Thyroid gland (tissue), 4 donors: ENCODE measurements at regions not wholly inside any gene's neighbourhood (a gene's known extent, or its start where the extent isn't known, plus 50 kb on each side); places are given as distances from the start of the nearest gene placed in this dataset.

Source experiments
- POLR2A ChIP-seq, 2 donors: fragments of 450-650 bp; IDR thresholded peaks; one replicate each; pipeline ENCODE4 v1.6.1; 2017; ENCODE audit warnings: antibody characterized with exemption in 2 of 2, mild to moderate bottlenecking in 2 of 2, moderate library complexity in 1 of 2
- TF ChIP-seq, protein P1 (sequence below), 6 experiments: fragments of 200-600 bp in 3 of 6; fragments of 450-650 bp in 3 of 6; sonication (generic) in 3 of 6; IDR thresholded peaks; one replicate each; pipeline ENCODE4 v1.5.1; 2016 to 2019; ENCODE audit warnings: antibody characterized with exemption in 6 of 6, mild to moderate bottlenecking in 2 of 6, inconsistent platforms in 1 of 6, moderate library complexity in 1 of 6

DNA sequence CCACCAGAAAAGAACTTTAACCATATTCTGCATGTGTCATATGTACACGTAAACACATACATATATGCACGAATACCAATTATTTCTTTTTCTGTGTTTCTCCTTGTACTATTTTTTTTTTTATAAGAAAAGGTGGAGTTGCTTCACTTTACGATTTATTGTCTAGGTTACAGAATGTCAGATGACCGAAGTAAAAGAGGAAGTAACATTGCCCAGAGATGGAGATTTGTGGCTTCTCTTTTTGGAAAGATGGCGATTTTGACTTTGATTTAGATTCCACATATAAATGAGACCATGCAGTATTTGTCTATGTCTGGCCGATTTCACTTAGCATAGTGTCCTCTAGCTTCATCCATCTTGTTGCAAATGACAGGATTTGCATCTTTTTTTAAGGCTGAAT, 293.1 kb downstream of the SV2B start:
- TF ChIP-seq, protein P1, sequence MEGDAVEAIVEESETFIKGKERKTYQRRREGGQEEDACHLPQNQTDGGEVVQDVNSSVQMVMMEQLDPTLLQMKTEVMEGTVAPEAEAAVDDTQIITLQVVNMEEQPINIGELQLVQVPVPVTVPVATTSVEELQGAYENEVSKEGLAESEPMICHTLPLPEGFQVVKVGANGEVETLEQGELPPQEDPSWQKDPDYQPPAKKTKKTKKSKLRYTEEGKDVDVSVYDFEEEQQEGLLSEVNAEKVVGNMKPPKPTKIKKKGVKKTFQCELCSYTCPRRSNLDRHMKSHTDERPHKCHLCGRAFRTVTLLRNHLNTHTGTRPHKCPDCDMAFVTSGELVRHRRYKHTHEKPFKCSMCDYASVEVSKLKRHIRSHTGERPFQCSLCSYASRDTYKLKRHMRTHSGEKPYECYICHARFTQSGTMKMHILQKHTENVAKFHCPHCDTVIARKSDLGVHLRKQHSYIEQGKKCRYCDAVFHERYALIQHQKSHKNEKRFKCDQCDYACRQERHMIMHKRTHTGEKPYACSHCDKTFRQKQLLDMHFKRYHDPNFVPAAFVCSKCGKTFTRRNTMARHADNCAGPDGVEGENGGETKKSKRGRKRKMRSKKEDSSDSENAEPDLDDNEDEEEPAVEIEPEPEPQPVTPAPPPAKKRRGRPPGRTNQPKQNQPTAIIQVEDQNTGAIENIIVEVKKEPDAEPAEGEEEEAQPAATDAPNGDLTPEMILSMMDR (IDR thresholded peaks at IDR 0.05): no peak
- no peak for TF ChIP-seq POLR2A (IDR thresholded peaks at IDR 0.05)
